ENCODE measurements at regions not wholly inside any gene's neighbourhood (a gene's known extent, or its start where the extent isn't known, plus 50 kb on each side); places are given as distances from the start of the nearest gene placed in this dataset.

- Histone ChIP-seq H3K27me3 (ENCODE audit: control insufficient read depth, insufficient read depth, low read length) (no peaks in the 10 kb centered on the region), H3K36me3 (ENCODE audit: control insufficient read depth, insufficient read depth, low read length) (no peaks in the 10 kb centered on the region), H3K9me3 (ENCODE audit: control insufficient read depth, insufficient read depth, low read length) (no peaks in the 10 kb centered on the region), H3K4me3 (ENCODE audit: low read length) (no peak overlapping the region), H3K4me1 (ENCODE audit: control insufficient read depth, insufficient read depth, low read length) (no peaks in the 10 kb centered on the region; the same call in 1 of the 2 replicates), H3K27ac (ENCODE audit: low read length) (no peak overlapping the region)
- DNase-seq (ENCODE audit: low read depth, low spot score), result no peak
- no CpG with 5 or more reads among the region's 2 CpGs for WGBS (ENCODE audit: insufficient coverage, insufficient read length)
Measured at GRCh38 chr18:38868757-38869156, 1303.2 kb upstream of the CELF4 start.

GRCh38 chr18:38867680-38868079 lies 1302.1 kb upstream of the CELF4 start:
- H3K4me1 ChIP-seq (ENCODE audit: control insufficient read depth, insufficient read depth, low read length), result no peaks in the 10 kb centered on the region
- no peak overlapping the region for H3K4me3 ChIP-seq (ENCODE audit: low read length)
- no peak for DNase-seq (ENCODE audit: low read depth, low spot score)
- WGBS (ENCODE audit: insufficient coverage, insufficient read length), result no CpG with 5 or more reads among the region's 2 CpGs
- H3K27me3 ChIP-seq (ENCODE audit: control insufficient read depth, insufficient read depth, low read length), result no peaks in the 10 kb centered on the region
- no peaks in the 10 kb centered on the region for H3K9me3 ChIP-seq (ENCODE audit: control insufficient read depth, insufficient read depth, low read length)
- H3K36me3 ChIP-seq (ENCODE audit: control insufficient read depth, insufficient read depth, low read length), result no peaks in the 10 kb centered on the region
- no peak overlapping the region for H3K27ac ChIP-seq (ENCODE audit: low read length)

- H3K27ac ChIP-seq (ENCODE audit: low read length), result no peak overlapping the region
- H3K4me1 ChIP-seq (ENCODE audit: control insufficient read depth, insufficient read depth, low read length), result no peaks in the 10 kb centered on the region
- H3K27me3 ChIP-seq (ENCODE audit: control insufficient read depth, insufficient read depth, low read length), result no peaks in the 10 kb centered on the region
- H3K4me3 ChIP-seq (ENCODE audit: low read length), result no peak overlapping the region
- no peak for DNase-seq (ENCODE audit: low read depth, low spot score)
- H3K36me3 ChIP-seq (ENCODE audit: control insufficient read depth, insufficient read depth, low read length), result no peaks in the 10 kb centered on the region
- no peaks in the 10 kb centered on the region for H3K9me3 ChIP-seq (ENCODE audit: control insufficient read depth, insufficient read depth, low read length)
Measured at GRCh38 chr18:38851526-38851925, 1285.9 kb upstream of the CELF4 start.

- Histone ChIP-seq H3K4me1 (ENCODE audit: control insufficient read depth, insufficient read depth, low read length) (no peaks in the 10 kb centered on the region), H3K27me3 (ENCODE audit: control insufficient read depth, insufficient read depth, low read length) (no peaks in the 10 kb centered on the region), H3K9me3 (ENCODE audit: control insufficient read depth, insufficient read depth, low read length) (no peaks in the 10 kb centered on the region), H3K4me3 (ENCODE audit: low read length) (no peak overlapping the region), H3K27ac (ENCODE audit: low read length) (no peak overlapping the region), H3K36me3 (ENCODE audit: control insufficient read depth, insufficient read depth, low read length) (no peaks in the 10 kb centered on the region)
- no peak for DNase-seq (ENCODE audit: low read depth, low spot score)
- no CpG with 5 or more reads among the region's 2 CpGs for WGBS (ENCODE audit: insufficient coverage, insufficient read length)
Measured at GRCh38 chr18:38847326-38847725, 1281.7 kb upstream of the CELF4 start.

- Histone ChIP-seq H3K27me3 (ENCODE audit: control insufficient read depth, insufficient read depth, low read length) (no peaks in the 10 kb centered on the region), H3K9me3 (ENCODE audit: control insufficient read depth, insufficient read depth, low read length) (no peaks in the 10 kb centered on the region), H3K27ac (ENCODE audit: low read length) (no peak overlapping the region), H3K4me3 (ENCODE audit: low read length) (no peak overlapping the region), H3K4me1 (ENCODE audit: control insufficient read depth, insufficient read depth, low read length) (no peaks in the 10 kb centered on the region), H3K36me3 (ENCODE audit: control insufficient read depth, insufficient read depth, low read length) (no peaks in the 10 kb centered on the region)
- no CpG with 5 or more reads among the region's 2 CpGs for WGBS (ENCODE audit: insufficient coverage, insufficient read length)
- DNase-seq (ENCODE audit: low read depth, low spot score), result no peak
Measured at GRCh38 chr18:38843291-38843690, 1277.7 kb upstream of the CELF4 start.

GRCh38 chr18:38826247-38826646 lies 1260.6 kb upstream of the CELF4 start:
- Histone ChIP-seq H3K27ac (ENCODE audit: low read length) (no peak overlapping the region), H3K36me3 (ENCODE audit: control insufficient read depth, insufficient read depth, low read length) (no peaks in the 10 kb centered on the region), H3K9me3 (ENCODE audit: control insufficient read depth, insufficient read depth, low read length) (no peaks in the 10 kb centered on the region), H3K4me3 (ENCODE audit: low read length) (no peak overlapping the region), H3K27me3 (ENCODE audit: control insufficient read depth, insufficient read depth, low read length) (no peaks in the 10 kb centered on the region), H3K4me1 (ENCODE audit: control insufficient read depth, insufficient read depth, low read length) (no peaks in the 10 kb centered on the region)
- WGBS (ENCODE audit: insufficient coverage, insufficient read length), result no CpG with 5 or more reads among the region's 2 CpGs
- no peak for DNase-seq (ENCODE audit: low read depth, low spot score)

GRCh38 chr18:38811209-38811608 lies 1245.6 kb upstream of the CELF4 start:
- no CpG with 5 or more reads among the region's 2 CpGs for WGBS (ENCODE audit: insufficient coverage, insufficient read length)
- Histone ChIP-seq H3K27me3 (ENCODE audit: control insufficient read depth, insufficient read depth, low read length) (no peaks in the 10 kb centered on the region), H3K4me1 (ENCODE audit: control insufficient read depth, insufficient read depth, low read length) (no peaks in the 10 kb centered on the region), H3K36me3 (ENCODE audit: control insufficient read depth, insufficient read depth, low read length) (no peaks in the 10 kb centered on the region), H3K27ac (ENCODE audit: low read length) (no peak overlapping the region), H3K9me3 (ENCODE audit: control insufficient read depth, insufficient read depth, low read length) (no peaks in the 10 kb centered on the region), H3K4me3 (ENCODE audit: low read length) (no peak overlapping the region)
- no peak for DNase-seq (ENCODE audit: low read depth, low spot score)

GRCh38 chr18:38810789-38811188 lies 1245.2 kb upstream of the CELF4 start:
- no peaks in the 10 kb centered on the region for H3K36me3 ChIP-seq (ENCODE audit: control insufficient read depth, insufficient read depth, low read length)
- H3K9me3 ChIP-seq (ENCODE audit: control insufficient read depth, insufficient read depth, low read length), result no peaks in the 10 kb centered on the region
- DNase-seq (ENCODE audit: low read depth, low spot score), result no peak
- no peak overlapping the region for H3K4me3 ChIP-seq (ENCODE audit: low read length)
- no CpG with 5 or more reads among the region's 4 CpGs for WGBS (ENCODE audit: insufficient coverage, insufficient read length)
- no peak overlapping the region for H3K27ac ChIP-seq (ENCODE audit: low read length)
- H3K27me3 ChIP-seq (ENCODE audit: control insufficient read depth, insufficient read depth, low read length), result no peaks in the 10 kb centered on the region
- no peaks in the 10 kb centered on the region; the same call in 1 of the 2 replicates for H3K4me1 ChIP-seq (ENCODE audit: control insufficient read depth, insufficient read depth, low read length)

- H3K9me3 ChIP-seq (ENCODE audit: control insufficient read depth, insufficient read depth, low read length), result no peaks in the 10 kb centered on the region
- no peak overlapping the region for H3K4me3 ChIP-seq (ENCODE audit: low read length)
- no peaks in the 10 kb centered on the region for H3K36me3 ChIP-seq (ENCODE audit: control insufficient read depth, insufficient read depth, low read length)
- no peak for DNase-seq (ENCODE audit: low read depth, low spot score)
- no peak overlapping the region for H3K27ac ChIP-seq (ENCODE audit: low read length)
- no peaks in the 10 kb centered on the region for H3K27me3 ChIP-seq (ENCODE audit: control insufficient read depth, insufficient read depth, low read length)
- WGBS (ENCODE audit: insufficient coverage, insufficient read length), result no CpG with 5 or more reads among the region's 3 CpGs
- no peaks in the 10 kb centered on the region; the same call in 1 of the 2 replicates for H3K4me1 ChIP-seq (ENCODE audit: control insufficient read depth, insufficient read depth, low read length)
Measured at GRCh38 chr18:38807915-38808314, 1242.3 kb upstream of the CELF4 start.

- Histone ChIP-seq H3K9me3 (ENCODE audit: control insufficient read depth, insufficient read depth, low read length) (no peaks in the 10 kb centered on the region), H3K27ac (ENCODE audit: low read length) (no peak overlapping the region), H3K27me3 (ENCODE audit: control insufficient read depth, insufficient read depth, low read length) (no peaks in the 10 kb centered on the region), H3K4me3 (ENCODE audit: low read length) (no peak overlapping the region), H3K36me3 (ENCODE audit: control insufficient read depth, insufficient read depth, low read length) (no peaks in the 10 kb centered on the region), H3K4me1 (ENCODE audit: control insufficient read depth, insufficient read depth, low read length) (no peaks in the 10 kb centered on the region; the same call in 1 of the 2 replicates)
- DNase-seq (ENCODE audit: low read depth, low spot score), result no peak
- no CpG with 5 or more reads among the region's 1 CpG for WGBS (ENCODE audit: insufficient coverage, insufficient read length)
Measured at GRCh38 chr18:38805256-38805655, 1239.7 kb upstream of the CELF4 start.

- H3K4me1 ChIP-seq (ENCODE audit: control insufficient read depth, insufficient read depth, low read length), result no peaks in the 10 kb centered on the region; the same call in 1 of the 2 replicates
- DNase-seq (ENCODE audit: low read depth, low spot score), result no peak
- no peak overlapping the region for H3K27ac ChIP-seq (ENCODE audit: low read length)
- no peaks in the 10 kb centered on the region for H3K9me3 ChIP-seq (ENCODE audit: control insufficient read depth, insufficient read depth, low read length)
- no CpG with 5 or more reads among the region's 2 CpGs for WGBS (ENCODE audit: insufficient coverage, insufficient read length)
- H3K27me3 ChIP-seq (ENCODE audit: control insufficient read depth, insufficient read depth, low read length), result no peaks in the 10 kb centered on the region
- H3K36me3 ChIP-seq (ENCODE audit: control insufficient read depth, insufficient read depth, low read length), result no peaks in the 10 kb centered on the region
- H3K4me3 ChIP-seq (ENCODE audit: low read length), result no peak overlapping the region
Measured at GRCh38 chr18:38801640-38802039, 1236.0 kb upstream of the CELF4 start.
